ENCODE measurements at regions not wholly inside any gene's neighbourhood (a gene's known extent, or its start where the extent isn't known, plus 50 kb on each side); places are given as distances from the start of the nearest gene placed in this dataset.

GRCh38 chr2:15782009-15782751 is 158.2 kb upstream of the MYCN start:
- DNase-seq: no peak

GRCh38 chr2:15782769-15783294 is 157.5 kb upstream of the MYCN start:
- DNase-seq: no peak

- DNase-seq: no peak
Observed at GRCh38 chr2:15783489-15783888, 156.9 kb upstream of the MYCN start.

- no peak for DNase-seq
Observed at GRCh38 chr2:15784106-15784885, 156.1 kb upstream of the MYCN start.

GRCh38 chr2:15784886-15785801 is 155.2 kb upstream of the MYCN start:
- no peak for DNase-seq

- no peak for DNase-seq
Observed at GRCh38 chr2:15786003-15786654, 154.2 kb upstream of the MYCN start.

- no peak for DNase-seq
Observed at GRCh38 chr2:15786901-15787300, 153.4 kb upstream of the MYCN start.

GRCh38 chr2:15787535-15788454 is 152.6 kb upstream of the MYCN start:
- DNase-seq: no peak

- no peak for DNase-seq
Observed at GRCh38 chr2:15788455-15788829, 151.9 kb upstream of the MYCN start.

- DNase-seq: no peak
Observed at GRCh38 chr2:15788830-15789229, 151.5 kb upstream of the MYCN start.

GRCh38 chr2:15789381-15790062 is 150.8 kb upstream of the MYCN start:
- DNase-seq: no peak

- no peak for DNase-seq
Observed at GRCh38 chr2:15790326-15790725, 150.0 kb upstream of the MYCN start.

- no peak for DNase-seq
Observed at GRCh38 chr2:15790838-15791237, 149.5 kb upstream of the MYCN start.

- DNase-seq: no peak
Observed at GRCh38 chr2:15791294-15791693, 149.1 kb upstream of the MYCN start.

GRCh38 chr2:15792331-15792730 is 148.0 kb upstream of the MYCN start:
- no peak for DNase-seq

GRCh38 chr2:15793078-15793913 is 147.1 kb upstream of the MYCN start:
- DNase-seq: no peak

- DNase-seq: no peak
Observed at GRCh38 chr2:15793978-15794377, 146.4 kb upstream of the MYCN start.

GRCh38 chr2:15794608-15795134 is 145.7 kb upstream of the MYCN start:
- DNase-seq: no peak

- DNase-seq: no peak
Observed at GRCh38 chr2:15795426-15795825, 144.9 kb upstream of the MYCN start.

Data from fibroblast of skin of back (primary cell).